ENCODE measurements at regions not wholly inside any gene's neighbourhood (a gene's known extent, or its start where the extent isn't known, plus 50 kb on each side); places are given as distances from the start of the nearest gene placed in this dataset.

DNA sequence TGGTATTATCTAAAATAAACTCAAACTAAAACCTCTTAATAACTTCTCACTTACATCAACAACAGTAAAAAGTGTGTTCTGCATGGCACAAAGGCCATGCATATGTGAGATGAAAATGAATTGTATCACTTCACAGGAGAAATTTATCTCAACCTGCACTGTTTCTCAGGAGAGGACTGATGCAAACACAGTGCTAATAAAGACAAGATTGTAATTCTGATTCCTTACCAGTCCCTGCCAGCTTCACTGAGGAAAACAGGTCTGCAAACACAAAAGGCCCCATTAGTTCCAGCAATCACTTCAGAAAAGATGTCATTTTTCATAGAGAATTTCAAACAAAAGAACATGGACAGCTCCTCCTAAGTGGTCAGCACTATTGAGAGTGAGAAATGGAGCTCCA is 117.3 kb upstream of the PDE4D start:
- Histone ChIP-seq H3K9me3 (replicated peaks; ENCODE audit: control insufficient read depth, insufficient read depth, low read length) (no peaks in the 10 kb centered on the region), H3K27ac (ENCODE audit: insufficient read depth, low read depth, low read length) (no peak overlapping the region), H3K4me1 (ENCODE audit: control insufficient read depth, extremely low read depth, insufficient read depth, low read length) (no peaks in the 10 kb centered on the region), H3K9ac (replicated peaks; ENCODE audit: extremely low read depth, insufficient read depth, low read length) (no peak overlapping the region), H3K36me3 (ENCODE audit: control insufficient read depth in 2 of 2, extremely low read depth in 1 of 2, insufficient read depth in 2 of 2, low read length in 2 of 2) (no peaks in the 10 kb centered on the region), H3K27me3 (ENCODE audit: control insufficient read depth in 2 of 2, insufficient read depth in 2 of 2, low read length in 2 of 2) (no peaks in the 10 kb centered on the region), H3K9me1 (replicated peaks; ENCODE audit: control insufficient read depth, extremely low read depth, insufficient read depth, low read length) (no peaks in the 10 kb centered on the region), H3K79me2 (ENCODE audit: control insufficient read depth, insufficient read depth, low read length) (no peaks in the 10 kb centered on the region), H4K20me1 (replicated peaks; ENCODE audit: control insufficient read depth, extremely low read depth, insufficient read depth, low read length) (no peaks in the 10 kb centered on the region), H2AFZ (ENCODE audit: low read depth, low read length) (no peak overlapping the region), H3K4me2 (ENCODE audit: insufficient read depth, low read length) (no peak overlapping the region), H3K4me3 (replicated peaks in 1 of 3; ENCODE audit: insufficient read depth in 1 of 3, low read depth in 1 of 3, low read length in 3 of 3) (no peak overlapping the region)
- ChIA-PET CTCF (no interaction called here), POLR2A (no interaction called here)
- no TSS peak for BruUV-seq (replicated peaks)
- TF ChIP-seq GATA2 (IDR thresholded peaks at IDR 0.05; ENCODE audit: insufficient read depth, insufficient read length, low read depth, low read length) (no peak), MAX (IDR thresholded peaks at IDR 0.05; ENCODE audit: insufficient read depth, insufficient read length) (no peak), JUN (IDR thresholded peaks at IDR 0.05; ENCODE audit: borderline replicate concordance, insufficient read depth, insufficient read length, low read depth) (no peak), FOS (IDR thresholded peaks at IDR 0.05; ENCODE audit: borderline replicate concordance, insufficient read depth, low read length) (no peak), POLR2AphosphoS5 (IDR thresholded peaks at IDR 0.05; ENCODE audit: insufficient read depth, low read depth, low read length) (no peak), EZH2 (IDR thresholded peaks at IDR 0.05; ENCODE audit: borderline replicate concordance, low read depth, low read length, severe bottlenecking) (no peak), MYC (IDR thresholded peaks at IDR 0.05; ENCODE audit: low read depth, low read length) (no peak), POLR2A (IDR thresholded peaks at IDR 0.05; ENCODE audit: low read depth, low read length) (no peak)
- TF ChIP-seq, protein P1, sequence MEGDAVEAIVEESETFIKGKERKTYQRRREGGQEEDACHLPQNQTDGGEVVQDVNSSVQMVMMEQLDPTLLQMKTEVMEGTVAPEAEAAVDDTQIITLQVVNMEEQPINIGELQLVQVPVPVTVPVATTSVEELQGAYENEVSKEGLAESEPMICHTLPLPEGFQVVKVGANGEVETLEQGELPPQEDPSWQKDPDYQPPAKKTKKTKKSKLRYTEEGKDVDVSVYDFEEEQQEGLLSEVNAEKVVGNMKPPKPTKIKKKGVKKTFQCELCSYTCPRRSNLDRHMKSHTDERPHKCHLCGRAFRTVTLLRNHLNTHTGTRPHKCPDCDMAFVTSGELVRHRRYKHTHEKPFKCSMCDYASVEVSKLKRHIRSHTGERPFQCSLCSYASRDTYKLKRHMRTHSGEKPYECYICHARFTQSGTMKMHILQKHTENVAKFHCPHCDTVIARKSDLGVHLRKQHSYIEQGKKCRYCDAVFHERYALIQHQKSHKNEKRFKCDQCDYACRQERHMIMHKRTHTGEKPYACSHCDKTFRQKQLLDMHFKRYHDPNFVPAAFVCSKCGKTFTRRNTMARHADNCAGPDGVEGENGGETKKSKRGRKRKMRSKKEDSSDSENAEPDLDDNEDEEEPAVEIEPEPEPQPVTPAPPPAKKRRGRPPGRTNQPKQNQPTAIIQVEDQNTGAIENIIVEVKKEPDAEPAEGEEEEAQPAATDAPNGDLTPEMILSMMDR (IDR thresholded peaks at IDR 0.05; ENCODE audit: extremely low read depth in 1 of 2, insufficient read depth in 1 of 2, low read depth in 1 of 2, low read length in 2 of 2) = no peak
- dilution Hi-C loops (cut with MboI; ENCODE audit: extremely low pct_ligation_motif_present, low sequenced_read_pairs) (no loop called here), intact Hi-C loops (cut with micrococcal nuclease) (no loop called here)
- FAIRE-seq (no peak), DNase-seq (ENCODE audit: low read depth, low spot score) (no peak)

Measured in endothelial cell of umbilical vein (primary cell).